ENCODE measurements at regions not wholly inside any gene's neighbourhood (a gene's known extent, or its start where the extent isn't known, plus 50 kb on each side); places are given as distances from the start of the nearest gene placed in this dataset.
A peak's percentile ranks its signal among the peaks of the same experiment; 100 is the strongest.
"Not testable (repeated sequence)": the region's sequence is repeated elsewhere in the genome, so short reads cannot be mapped to it uniquely, and the experiment has no call there.

GRCh38 chr6:21855811-21856455 is 262.4 kb downstream of the SOX4 start:
- DNase-seq, result no peak

- DNase-seq, result no peak
These were observed 262.9 kb downstream of the SOX4 start for GRCh38 chr6:21856456-21856825.

- no peak for DNase-seq
These were observed 263.3 kb downstream of the SOX4 start for GRCh38 chr6:21856844-21857243.

GRCh38 chr6:21858076-21858475 is 264.5 kb downstream of the SOX4 start:
- DNase-seq, result no peak

GRCh38 chr6:21859193-21859735 is 265.7 kb downstream of the SOX4 start:
- DNase-seq, result no peak

- DNase-seq, result no peak
These were observed 268.4 kb downstream of the SOX4 start for GRCh38 chr6:21861942-21862341.

GRCh38 chr6:21864206-21864605 is 270.7 kb downstream of the SOX4 start:
- DNase-seq, result no peak

GRCh38 chr6:21868226-21868625 is 274.7 kb downstream of the SOX4 start:
- DNase-seq, result no peak

GRCh38 chr6:21869085-21869771 is 275.7 kb downstream of the SOX4 start:
- DNase-seq, result no peak

- no peak for DNase-seq
These were observed 276.7 kb downstream of the SOX4 start for GRCh38 chr6:21870076-21870730.

GRCh38 chr6:21871831-21872230 is 278.3 kb downstream of the SOX4 start:
- DNase-seq, result no peak

- no peak for DNase-seq
These were observed 279.2 kb downstream of the SOX4 start for GRCh38 chr6:21872749-21873148.

GRCh38 chr6:21873562-21873961 is 280.0 kb downstream of the SOX4 start:
- DNase-seq, result peak; percentile 81

GRCh38 chr6:21874372-21874771 is 280.8 kb downstream of the SOX4 start:
- DNase-seq, result no peak

- not testable (repeated sequence) for DNase-seq
These were observed 283.5 kb downstream of the SOX4 start for GRCh38 chr6:21877037-21877436.

- DNase-seq, result not testable (repeated sequence)
These were observed 286.7 kb downstream of the SOX4 start for GRCh38 chr6:21880249-21880648.

GRCh38 chr6:21881969-21882465 is 288.5 kb downstream of the SOX4 start:
- no peak for DNase-seq

- no peak for DNase-seq
These were observed 290.2 kb downstream of the SOX4 start for GRCh38 chr6:21883595-21884328.

- DNase-seq, result no peak
These were observed 291.6 kb downstream of the SOX4 start for GRCh38 chr6:21885111-21885510.

- peak; percentile 62 for DNase-seq
These were observed 292.1 kb downstream of the SOX4 start for GRCh38 chr6:21885532-21886114.

- DNase-seq, result no peak
These were observed 293.1 kb downstream of the SOX4 start for GRCh38 chr6:21886542-21887151.
